MM.1S (cell line): ENCODE measurements at regions not wholly inside any gene's neighbourhood (a gene's known extent, or its start where the extent isn't known, plus 50 kb on each side); places are given as distances from the start of the nearest gene placed in this dataset.

ENCODE experiments used
- EZH2 ChIP-seq: fragments of 300-600 bp; sonication (generic); optimal IDR thresholded peaks from 2 replicates; pipeline ENCODE3; 2017; ENCODE audit warnings: low read depth, mild to moderate bottlenecking, antibody characterized with exemption, low read length, mixed read lengths
- EZH2phosphoT487 ChIP-seq: fragments of 300-600 bp; sonication (generic); IDR thresholded peaks from 2 replicates; pipeline ENCODE4 v1.6.1; 2018; ENCODE audit warnings: antibody characterized with exemption, low read length
- TF ChIP-seq, protein P1 (sequence below): fragments of 300-600 bp; sonication (generic); IDR thresholded peaks from 2 replicates; pipeline ENCODE4 v1.5.1; 2016; ENCODE audit warnings: antibody characterized with exemption, low read length, mixed read lengths

DNA sequence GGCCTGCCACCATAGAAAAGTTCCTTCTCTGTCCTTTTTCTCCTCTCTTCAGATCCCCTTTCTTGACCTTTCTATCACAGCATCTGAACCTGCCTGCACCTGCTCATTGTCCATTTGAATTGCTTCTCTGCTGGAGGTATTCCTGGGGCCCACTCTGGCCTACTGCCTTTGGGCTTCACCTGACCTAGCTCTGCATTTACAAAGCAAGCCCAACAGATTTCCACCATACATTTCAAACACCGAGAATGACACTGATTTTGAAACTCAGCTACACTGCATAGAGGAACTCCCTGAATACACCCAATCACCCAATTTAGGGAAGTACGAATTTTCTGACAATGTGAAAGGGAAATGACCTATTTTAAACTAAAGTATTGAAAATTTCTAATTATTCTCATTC lies 284.5 kb upstream of the USP25 start:
- TF ChIP-seq, protein P1, sequence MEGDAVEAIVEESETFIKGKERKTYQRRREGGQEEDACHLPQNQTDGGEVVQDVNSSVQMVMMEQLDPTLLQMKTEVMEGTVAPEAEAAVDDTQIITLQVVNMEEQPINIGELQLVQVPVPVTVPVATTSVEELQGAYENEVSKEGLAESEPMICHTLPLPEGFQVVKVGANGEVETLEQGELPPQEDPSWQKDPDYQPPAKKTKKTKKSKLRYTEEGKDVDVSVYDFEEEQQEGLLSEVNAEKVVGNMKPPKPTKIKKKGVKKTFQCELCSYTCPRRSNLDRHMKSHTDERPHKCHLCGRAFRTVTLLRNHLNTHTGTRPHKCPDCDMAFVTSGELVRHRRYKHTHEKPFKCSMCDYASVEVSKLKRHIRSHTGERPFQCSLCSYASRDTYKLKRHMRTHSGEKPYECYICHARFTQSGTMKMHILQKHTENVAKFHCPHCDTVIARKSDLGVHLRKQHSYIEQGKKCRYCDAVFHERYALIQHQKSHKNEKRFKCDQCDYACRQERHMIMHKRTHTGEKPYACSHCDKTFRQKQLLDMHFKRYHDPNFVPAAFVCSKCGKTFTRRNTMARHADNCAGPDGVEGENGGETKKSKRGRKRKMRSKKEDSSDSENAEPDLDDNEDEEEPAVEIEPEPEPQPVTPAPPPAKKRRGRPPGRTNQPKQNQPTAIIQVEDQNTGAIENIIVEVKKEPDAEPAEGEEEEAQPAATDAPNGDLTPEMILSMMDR, result no peak
- TF ChIP-seq EZH2, result no peak
- no peak for TF ChIP-seq EZH2phosphoT487
